ENCODE measurements at regions not wholly inside any gene's neighbourhood (a gene's known extent, or its start where the extent isn't known, plus 50 kb on each side); places are given as distances from the start of the nearest gene placed in this dataset.
"Not testable (repeated sequence)": the region's sequence is repeated elsewhere in the genome, so short reads cannot be mapped to it uniquely, and the experiment has no call there.

DNA sequence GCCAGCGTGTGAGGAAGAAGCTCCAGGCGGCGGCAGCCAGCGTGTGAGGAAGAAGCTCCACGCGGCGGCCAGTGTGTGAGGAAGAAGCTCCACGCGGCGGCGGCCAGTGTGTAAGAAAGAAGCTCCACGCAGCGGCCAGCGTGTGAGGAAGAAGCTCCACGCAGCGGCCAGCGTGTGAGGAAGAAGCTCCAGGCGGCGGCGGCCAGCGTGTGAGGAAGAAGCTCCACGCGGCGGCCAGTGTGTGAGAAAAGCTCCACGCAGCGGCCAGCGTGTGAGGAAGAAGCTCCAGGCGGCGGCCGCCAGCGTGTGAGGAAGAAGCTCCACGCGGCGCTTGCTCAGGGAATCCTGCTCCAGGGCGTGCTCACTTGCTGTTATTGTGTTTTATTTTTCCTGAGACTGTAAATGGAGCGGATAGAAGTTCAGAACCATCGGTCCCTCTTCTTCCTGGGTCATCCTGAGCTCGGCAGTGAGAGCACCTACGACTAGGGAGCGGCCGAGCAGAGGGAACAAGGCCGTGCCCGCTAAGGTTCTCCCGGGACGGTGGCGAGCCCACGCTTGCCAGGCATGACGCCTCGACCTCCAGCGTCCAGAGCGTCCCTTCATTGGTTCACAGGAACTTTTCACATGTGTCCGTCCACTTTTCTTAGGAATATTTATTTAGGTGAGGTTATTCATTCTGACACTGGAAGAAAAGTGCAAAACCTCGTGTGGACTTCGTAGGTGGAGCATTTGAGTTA lies 94.2 kb downstream of the TMEM18 start:
- peak; percentile 67 for DNase-seq (ENCODE audit: extremely low spot score, unreplicated experiment)
- peaks cover 3% of the 10 kb centered on the region for H3K27me3 Mint-ChIP-seq (ENCODE audit: unreplicated experiment)
- H3K27ac Mint-ChIP-seq (ENCODE audit: unreplicated experiment): no peak overlapping the region
- TF ChIP-seq, protein P1, sequence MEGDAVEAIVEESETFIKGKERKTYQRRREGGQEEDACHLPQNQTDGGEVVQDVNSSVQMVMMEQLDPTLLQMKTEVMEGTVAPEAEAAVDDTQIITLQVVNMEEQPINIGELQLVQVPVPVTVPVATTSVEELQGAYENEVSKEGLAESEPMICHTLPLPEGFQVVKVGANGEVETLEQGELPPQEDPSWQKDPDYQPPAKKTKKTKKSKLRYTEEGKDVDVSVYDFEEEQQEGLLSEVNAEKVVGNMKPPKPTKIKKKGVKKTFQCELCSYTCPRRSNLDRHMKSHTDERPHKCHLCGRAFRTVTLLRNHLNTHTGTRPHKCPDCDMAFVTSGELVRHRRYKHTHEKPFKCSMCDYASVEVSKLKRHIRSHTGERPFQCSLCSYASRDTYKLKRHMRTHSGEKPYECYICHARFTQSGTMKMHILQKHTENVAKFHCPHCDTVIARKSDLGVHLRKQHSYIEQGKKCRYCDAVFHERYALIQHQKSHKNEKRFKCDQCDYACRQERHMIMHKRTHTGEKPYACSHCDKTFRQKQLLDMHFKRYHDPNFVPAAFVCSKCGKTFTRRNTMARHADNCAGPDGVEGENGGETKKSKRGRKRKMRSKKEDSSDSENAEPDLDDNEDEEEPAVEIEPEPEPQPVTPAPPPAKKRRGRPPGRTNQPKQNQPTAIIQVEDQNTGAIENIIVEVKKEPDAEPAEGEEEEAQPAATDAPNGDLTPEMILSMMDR (IDR thresholded peaks at IDR 0.05): no peak
- no peaks in the 10 kb centered on the region for H3K36me3 Mint-ChIP-seq (ENCODE audit: unreplicated experiment)
- peaks cover 2% of the 10 kb centered on the region for H3K9me3 Mint-ChIP-seq (ENCODE audit: unreplicated experiment)
- H3K4me3 Mint-ChIP-seq (ENCODE audit: unreplicated experiment): no peak overlapping the region
- H3K4me1 Mint-ChIP-seq (ENCODE audit: unreplicated experiment): peaks cover 20% of the 10 kb centered on the region

DNA sequence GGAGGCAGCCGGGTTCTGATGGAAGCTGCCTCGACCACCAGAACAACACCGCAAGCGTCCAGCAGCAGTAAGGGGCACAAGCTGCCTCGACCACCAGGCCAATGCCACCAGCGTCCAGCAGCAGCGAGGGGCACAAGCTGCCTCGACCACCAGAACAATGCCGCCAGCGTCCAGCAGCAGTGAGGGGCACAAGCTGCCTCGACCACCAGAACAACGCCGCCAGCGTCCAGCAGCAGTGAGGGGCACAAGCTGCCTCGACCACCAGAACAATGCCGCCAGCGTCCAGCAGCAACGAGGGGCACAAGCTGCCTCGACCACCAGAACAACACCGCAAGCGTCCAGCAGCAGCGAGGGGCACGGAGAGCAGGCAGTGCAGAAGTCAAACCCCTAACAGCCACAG lies 94.9 kb downstream of the TMEM18 start:
- not testable (repeated sequence) for H3K36me3 Mint-ChIP-seq (ENCODE audit: unreplicated experiment); H3K9me3 Mint-ChIP-seq (ENCODE audit: unreplicated experiment); H3K4me3 Mint-ChIP-seq (ENCODE audit: unreplicated experiment); H3K27me3 Mint-ChIP-seq (ENCODE audit: unreplicated experiment); H3K27ac Mint-ChIP-seq (ENCODE audit: unreplicated experiment)
- H3K4me1 Mint-ChIP-seq (ENCODE audit: unreplicated experiment): peaks cover 17% of the 10 kb centered on the region
- peak; percentile 76 for DNase-seq (ENCODE audit: extremely low spot score, unreplicated experiment)

DNA sequence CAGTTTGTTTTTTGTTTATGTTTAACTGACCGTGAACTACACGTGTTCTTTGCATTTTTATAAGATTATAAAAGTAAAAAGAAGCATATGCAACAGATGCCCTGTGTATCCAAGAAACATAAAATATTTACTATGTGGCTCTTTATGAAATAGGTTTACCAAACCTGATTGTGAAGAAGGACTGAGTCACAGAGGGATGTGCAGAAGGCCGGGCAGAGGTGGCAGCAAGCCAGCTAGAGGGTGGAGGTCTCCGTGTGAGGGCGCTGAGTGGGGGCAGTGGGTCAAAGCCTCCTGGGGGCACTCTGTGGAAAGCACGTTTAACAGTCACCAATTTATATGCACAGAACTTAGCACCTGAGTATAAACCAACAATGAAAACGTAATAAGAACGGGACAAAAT lies 97.2 kb downstream of the TMEM18 start:
- peaks cover 8% of the 10 kb centered on the region for H3K9me3 Mint-ChIP-seq (ENCODE audit: unreplicated experiment)
- peaks cover 4% of the 10 kb centered on the region for H3K4me1 Mint-ChIP-seq (ENCODE audit: unreplicated experiment)
- H3K4me3 Mint-ChIP-seq (ENCODE audit: unreplicated experiment): no peak overlapping the region
- peaks cover 3% of the 10 kb centered on the region for H3K27me3 Mint-ChIP-seq (ENCODE audit: unreplicated experiment)
- H3K27ac Mint-ChIP-seq (ENCODE audit: unreplicated experiment): no peak overlapping the region
- DNase-seq (ENCODE audit: extremely low spot score, unreplicated experiment): peak; percentile 62
- peaks cover 4% of the 10 kb centered on the region for H3K36me3 Mint-ChIP-seq (ENCODE audit: unreplicated experiment)
- TF ChIP-seq, protein P1 (IDR thresholded peaks at IDR 0.05): no peak

DNA sequence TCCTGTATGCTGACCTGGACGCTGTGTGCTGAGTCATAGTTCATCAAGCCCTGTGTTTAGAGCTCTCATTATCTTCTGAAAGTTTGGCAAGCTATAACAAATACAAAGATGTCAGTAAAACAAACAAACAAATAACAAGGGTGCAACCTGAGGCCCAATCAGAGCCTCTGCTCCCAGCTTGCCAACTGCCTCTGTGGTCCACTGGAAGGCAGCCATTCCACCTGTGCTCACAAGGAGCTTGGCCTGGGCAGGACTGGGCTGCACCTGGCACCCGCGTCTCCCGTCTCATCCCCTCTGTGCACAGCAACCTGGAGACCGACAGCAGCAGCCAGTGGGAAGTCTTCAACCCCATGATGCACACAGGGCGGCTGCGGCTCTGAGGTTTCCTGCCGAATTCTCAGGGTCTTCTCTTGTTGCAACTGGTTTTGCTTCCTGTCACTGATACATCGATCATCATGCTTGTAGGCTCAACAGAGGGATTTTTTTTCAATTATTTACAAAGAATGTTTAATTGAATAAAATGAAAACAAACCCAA lies 97.8 kb downstream of the TMEM18 start:
- TF ChIP-seq, protein P1 (IDR thresholded peaks at IDR 0.05): no peak
- H3K27me3 Mint-ChIP-seq (ENCODE audit: unreplicated experiment): peaks cover 3% of the 10 kb centered on the region
- peaks cover 9% of the 10 kb centered on the region for H3K9me3 Mint-ChIP-seq (ENCODE audit: unreplicated experiment)
- no peak overlapping the region for H3K4me3 Mint-ChIP-seq (ENCODE audit: unreplicated experiment)
- DNase-seq (ENCODE audit: extremely low spot score, unreplicated experiment): no peak
- H3K4me1 Mint-ChIP-seq (ENCODE audit: unreplicated experiment): peaks cover 4% of the 10 kb centered on the region
- no peak overlapping the region for H3K27ac Mint-ChIP-seq (ENCODE audit: unreplicated experiment)
- peaks cover 4% of the 10 kb centered on the region for H3K36me3 Mint-ChIP-seq (ENCODE audit: unreplicated experiment)

DNA sequence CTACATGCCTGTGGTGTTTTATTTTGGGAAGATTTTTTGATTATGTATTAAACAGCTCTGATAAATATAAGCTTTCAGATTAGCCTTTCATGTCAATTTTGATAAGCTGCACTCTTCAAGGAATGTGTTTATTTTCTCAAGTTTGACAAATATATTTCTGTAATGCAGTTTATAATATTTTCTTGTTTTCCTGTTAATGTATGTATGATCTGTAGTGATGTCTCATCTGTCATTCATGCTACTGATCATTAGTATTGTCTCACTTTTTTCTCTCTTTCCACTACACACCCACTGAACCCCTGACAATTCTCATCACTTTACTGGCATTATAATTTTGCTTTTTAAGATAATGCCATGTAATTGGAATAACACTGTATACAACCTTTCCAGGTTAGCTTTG lies 100.9 kb downstream of the TMEM18 start:
- TF ChIP-seq, protein P1 (IDR thresholded peaks at IDR 0.05): no peak
- peaks cover 8% of the 10 kb centered on the region for H3K36me3 Mint-ChIP-seq (ENCODE audit: unreplicated experiment)
- no peak overlapping the region for H3K4me3 Mint-ChIP-seq (ENCODE audit: unreplicated experiment)
- peaks cover 23% of the 10 kb centered on the region for H3K9me3 Mint-ChIP-seq (ENCODE audit: unreplicated experiment)
- peaks cover 3% of the 10 kb centered on the region for H3K27me3 Mint-ChIP-seq (ENCODE audit: unreplicated experiment)
- peaks cover 14% of the 10 kb centered on the region for H3K4me1 Mint-ChIP-seq (ENCODE audit: unreplicated experiment)
- DNase-seq (ENCODE audit: extremely low spot score, unreplicated experiment): no peak
- no peak overlapping the region for H3K27ac Mint-ChIP-seq (ENCODE audit: unreplicated experiment)
